B cell (primary cell): ENCODE measurements at regions not wholly inside any gene's neighbourhood (a gene's known extent, or its start where the extent isn't known, plus 50 kb on each side); places are given as distances from the start of the nearest gene placed in this dataset.

Experiments
- ATAC-seq: fragments of 200-7000 bp; cut with Tn5 transposase; one replicate; pipeline ENCODE4 v1.10.0; 2021; ENCODE audit warnings: low read depth, mild to moderate bottlenecking, moderate number of reproducible peaks, moderate library complexity
- CTCF ChIA-PET: fragments of 350-600 bp; sonication (Branson Sonifier 250); formaldehyde crosslinking; loops from one replicate; lab custom pipeline; 2021; ENCODE audit warnings: antibody characterized with exemption, inconsistent platforms; lab: Charles Lee
- POLR2A ChIA-PET: fragments of 350-600 bp; sonication (Branson Sonifier 250); formaldehyde crosslinking; loops from one replicate; lab custom pipeline; 2021; ENCODE audit warnings: antibody characterized with exemption; lab: Charles Lee
- DNase-seq: peaks from one replicate; pipeline ENCODE4 v3.0.0; 2013
- H2AFZ ChIP-seq: 2 replicates; pipeline ENCODE4 v1.6.1; 2012; ENCODE audit warnings: mild to moderate bottlenecking, low read depth, low read length; ENCODE audit not compliant: insufficient read depth, poor library complexity, severe bottlenecking
- H3K27ac ChIP-seq, 2 donors: 1 replicate in 1 of 2; 2 replicates in 1 of 2; pipeline ENCODE4 v1.5.1; 2012 to 2013; ENCODE audit warnings: low read length in 2 of 2, mild to moderate bottlenecking in 2 of 2, moderate library complexity in 1 of 2
- H3K27me3 ChIP-seq, 4 experiments: fragments of 200-600 bp in 1 of 4; sonication (generic) in 1 of 4; replicated peaks in 1 of 4; 1 replicate in 2 of 4; 2 replicates in 2 of 4; pipeline versions ENCODE4 v1.6.1 to v1.7.0; 2013 to 2016; ENCODE audit warnings: low read length in 3 of 4, mild to moderate bottlenecking in 2 of 4, mixed read lengths in 1 of 4, moderate library complexity in 1 of 4; ENCODE audit not compliant: insufficient read depth in 4 of 4, control insufficient read depth in 3 of 4; ENCODE audit errors: control extremely low read depth in 1 of 4
- H3K36me3 ChIP-seq, 2 experiments: replicated peaks in 1 of 2; 1 replicate in 1 of 2; 2 replicates in 1 of 2; pipeline versions ENCODE4 v1.6.1 to v1.7.1; 2013; ENCODE audit warnings: low read length in 1 of 2; ENCODE audit not compliant: insufficient read depth in 2 of 2, control insufficient read depth in 1 of 2; ENCODE audit errors: control extremely low read depth in 1 of 2, extremely low read depth in 1 of 2
- H3K4me1 ChIP-seq, 2 donors: fragments of 200-600 bp in 1 of 2; sonication (generic) in 1 of 2; 1 replicate in 1 of 2; 2 replicates in 1 of 2; pipeline versions ENCODE4 v1.5.1 to v1.6.1; 2013 to 2017; ENCODE audit warnings: low read length in 2 of 2; ENCODE audit not compliant: control insufficient read depth in 2 of 2, insufficient read depth in 2 of 2
- H3K4me2 ChIP-seq: replicated peaks from 2 replicates; pipeline ENCODE3; 2012; ENCODE audit warnings: mild to moderate bottlenecking, low read depth, low read length; ENCODE audit not compliant: poor library complexity, severe bottlenecking
- H3K4me3 ChIP-seq, 5 experiments: fragments of 200-600 bp in 1 of 5; sonication (generic) in 1 of 5; 1 replicate in 3 of 5; 2 replicates in 2 of 5; pipeline versions ENCODE4 v1.5.1 to v1.7.0; 2011 to 2016; ENCODE audit warnings: low read length in 4 of 5, mild to moderate bottlenecking in 4 of 5, low read depth in 2 of 5, control low read depth in 1 of 5, moderate library complexity in 1 of 5; ENCODE audit not compliant: insufficient read depth in 1 of 5; ENCODE audit errors: control extremely low read depth in 1 of 5, extremely low read depth in 1 of 5
- H3K79me2 ChIP-seq: fragments of 200-600 bp; sonication (generic); one replicate; pipeline ENCODE4 v1.6.0; 2016; ENCODE audit warnings: low read length; ENCODE audit not compliant: control insufficient read depth, insufficient read depth
- H3K9ac ChIP-seq: fragments of 200-600 bp; sonication (generic); 2 replicates; pipeline ENCODE4 v1.6.1; 2017; ENCODE audit warnings: mild to moderate bottlenecking, low read length, moderate library complexity
- H3K9me3 ChIP-seq, 3 donors: one replicate each; pipeline versions ENCODE4 v1.6.1 to v1.7.1; 2013; ENCODE audit warnings: low read length in 2 of 3; ENCODE audit not compliant: control insufficient read depth in 2 of 3, insufficient read depth in 1 of 3; ENCODE audit errors: control extremely low read depth in 1 of 3
- H4K20me1 ChIP-seq: 2 replicates; pipeline ENCODE4 v1.6.0; 2012; ENCODE audit warnings: mild to moderate bottlenecking, low read length; ENCODE audit not compliant: insufficient read depth, control insufficient read depth, poor library complexity, severe bottlenecking
- H3K27ac Mint-ChIP-seq: one replicate; pipeline ENCODE4 v1.8.0; 2021; ENCODE audit warnings: mixed read lengths
- H3K27me3 Mint-ChIP-seq: one replicate; pipeline ENCODE4 v1.8.0; 2021; ENCODE audit warnings: mixed read lengths
- H3K4me1 Mint-ChIP-seq: one replicate; pipeline ENCODE4 v1.8.0; 2021; ENCODE audit warnings: mixed read lengths
- H3K4me3 Mint-ChIP-seq: one replicate; pipeline ENCODE4 v1.8.0; 2021; ENCODE audit warnings: mixed read lengths
- H3K9me3 Mint-ChIP-seq: one replicate; pipeline ENCODE4 v1.8.0; 2022; ENCODE audit warnings: mixed read lengths; ENCODE audit not compliant: insufficient read depth
- EZH2 ChIP-seq: IDR thresholded peaks from 2 replicates; pipeline ENCODE4 v1.6.1; 2012; ENCODE audit warnings: borderline replicate concordance, low read depth, mild to moderate bottlenecking, moderate library complexity, low read length; ENCODE audit not compliant: insufficient read depth, poor library complexity, severe bottlenecking
- WGBS: methylation state at CpG from one replicate; pipeline ENCODE4 v1.1.5; 2013; ENCODE audit warnings: missing lambda C conversion rate; ENCODE audit not compliant: insufficient coverage; 5-methylcytosine and 5-hydroxymethylcytosine counted together
- intact Hi-C: fragments of 100-400 bp; cut with micrococcal nuclease; formaldehyde crosslinking; loops from one replicate; pipeline ENCODE4 v1.10.0; 2022
- TF ChIP-seq, protein P1 (sequence below): fragments of 200-600 bp; IDR thresholded peaks from one replicate; pipeline ENCODE4 v1.8.0; 2022; ENCODE audit warnings: antibody characterized with exemption, mild to moderate bottlenecking

DNA sequence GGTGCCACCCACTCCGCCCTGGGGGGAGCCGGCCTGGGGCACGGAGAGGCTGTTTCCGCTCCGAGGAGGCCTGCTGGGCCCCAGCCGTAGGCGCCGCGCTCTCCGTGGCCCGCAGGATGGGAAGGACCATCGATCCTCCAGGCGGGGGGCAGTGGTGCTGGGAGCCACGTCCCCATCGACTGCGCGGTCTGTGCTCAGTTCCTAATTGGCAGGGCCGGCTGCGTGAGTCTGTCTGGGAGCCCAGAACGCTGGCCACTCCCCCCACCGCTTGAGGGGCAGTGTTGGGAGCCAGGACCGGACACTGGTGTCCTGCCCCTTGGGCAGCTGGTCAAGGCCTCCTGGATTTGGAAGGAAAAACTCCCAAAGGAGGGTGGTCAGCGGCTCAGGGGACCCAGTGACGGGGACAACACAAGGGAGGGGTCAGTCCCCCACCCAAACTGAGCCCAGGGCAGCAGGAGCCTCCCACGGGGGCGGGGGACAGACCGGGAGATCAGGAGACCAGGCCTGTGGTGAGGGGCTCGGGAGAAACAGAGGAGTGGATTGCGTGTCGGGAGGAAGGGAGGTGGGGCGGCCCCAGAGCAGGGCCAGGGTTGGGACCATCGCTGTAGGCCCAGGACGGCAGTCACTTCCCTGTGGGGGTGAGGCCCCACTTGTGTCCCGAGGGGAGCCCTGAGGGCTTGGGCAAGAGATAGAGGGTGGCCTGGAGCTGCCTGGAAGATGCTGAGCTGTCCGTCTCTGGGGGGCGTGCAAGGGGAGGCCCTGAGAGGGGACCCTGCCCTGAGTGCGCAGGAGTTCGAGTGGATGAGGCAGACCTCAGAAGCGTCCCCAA lies 89.0 kb downstream of the UNCX start:
- TF ChIP-seq, protein P1, sequence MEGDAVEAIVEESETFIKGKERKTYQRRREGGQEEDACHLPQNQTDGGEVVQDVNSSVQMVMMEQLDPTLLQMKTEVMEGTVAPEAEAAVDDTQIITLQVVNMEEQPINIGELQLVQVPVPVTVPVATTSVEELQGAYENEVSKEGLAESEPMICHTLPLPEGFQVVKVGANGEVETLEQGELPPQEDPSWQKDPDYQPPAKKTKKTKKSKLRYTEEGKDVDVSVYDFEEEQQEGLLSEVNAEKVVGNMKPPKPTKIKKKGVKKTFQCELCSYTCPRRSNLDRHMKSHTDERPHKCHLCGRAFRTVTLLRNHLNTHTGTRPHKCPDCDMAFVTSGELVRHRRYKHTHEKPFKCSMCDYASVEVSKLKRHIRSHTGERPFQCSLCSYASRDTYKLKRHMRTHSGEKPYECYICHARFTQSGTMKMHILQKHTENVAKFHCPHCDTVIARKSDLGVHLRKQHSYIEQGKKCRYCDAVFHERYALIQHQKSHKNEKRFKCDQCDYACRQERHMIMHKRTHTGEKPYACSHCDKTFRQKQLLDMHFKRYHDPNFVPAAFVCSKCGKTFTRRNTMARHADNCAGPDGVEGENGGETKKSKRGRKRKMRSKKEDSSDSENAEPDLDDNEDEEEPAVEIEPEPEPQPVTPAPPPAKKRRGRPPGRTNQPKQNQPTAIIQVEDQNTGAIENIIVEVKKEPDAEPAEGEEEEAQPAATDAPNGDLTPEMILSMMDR: no peak
- TF ChIP-seq EZH2: no peak
- H3K36me3 ChIP-seq: no peaks in the 10 kb centered on the region
- H3K27ac Mint-ChIP-seq: no peak overlapping the region
- no peak overlapping the region for H3K4me3 ChIP-seq
- ChIA-PET CTCF (no interaction called here), POLR2A (no interaction called here)
- no peaks in the 10 kb centered on the region for H3K79me2 ChIP-seq
- no peak overlapping the region for H3K9ac ChIP-seq
- H3K4me1 ChIP-seq: no peaks in the 10 kb centered on the region
- no peak for ATAC-seq
- peaks cover 4% of the 10 kb centered on the region for H3K27me3 Mint-ChIP-seq
- H3K4me1 Mint-ChIP-seq: no peaks in the 10 kb centered on the region
- no peak for DNase-seq
- H2AFZ ChIP-seq: no peak overlapping the region
- intact Hi-C loops: no loop called here
- H4K20me1 ChIP-seq: no peaks in the 10 kb centered on the region
- H3K4me3 Mint-ChIP-seq: no peak overlapping the region
- no peaks in the 10 kb centered on the region for H3K9me3 Mint-ChIP-seq
- 85% methylated on average over 38 of the region's 39 CpGs for WGBS
- no peak overlapping the region for H3K27ac ChIP-seq
- H3K27me3 ChIP-seq: peaks cover 0 to 8% (median 0%) of the 10 kb centered on the region in 4 experiments
- peaks cover 0 to 8% (median 0%) of the 10 kb centered on the region in 3 donors for H3K9me3 ChIP-seq
- H3K4me2 ChIP-seq: no peak overlapping the region
